HG02852 (cell line): ENCODE measurements at regions not wholly inside any gene's neighbourhood (a gene's known extent, or its start where the extent isn't known, plus 50 kb on each side); places are given as distances from the start of the nearest gene placed in this dataset.
A peak's percentile ranks its signal among the peaks of the same experiment; 100 is the strongest.

Experiments
- ATAC-seq: cut with Tn5 transposase; IDR thresholded peaks from one replicate; pipeline ENCODE4 v1.9.1; 2021; ENCODE audit warnings: mild to moderate bottlenecking, moderate library complexity; ENCODE audit not compliant: unreplicated experiment

GRCh38 chr7:30212701-30213111 is 71.7 kb upstream of the ZNRF2 start:
- ATAC-seq, result no peak

DNA sequence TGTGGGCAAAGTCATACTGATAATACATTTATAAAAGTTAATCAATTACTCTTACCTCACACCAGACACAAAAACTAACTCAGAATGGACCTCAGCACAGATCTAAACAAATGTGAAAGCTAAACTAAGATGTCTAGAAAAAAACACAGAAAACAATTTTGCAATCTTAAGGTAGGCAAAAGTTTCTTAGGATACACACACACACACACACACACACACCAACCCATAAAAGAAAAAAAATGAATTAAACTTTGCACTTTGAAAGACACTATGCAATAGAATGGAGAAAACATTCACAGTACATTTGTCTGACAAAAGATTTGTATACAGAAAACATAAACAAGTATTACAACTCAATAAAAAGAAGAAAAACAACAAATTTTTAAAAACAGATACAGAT is 70.8 kb upstream of the ZNRF2 start:
- ATAC-seq, result no peak

GRCh38 chr7:30214651-30215137 is 69.7 kb upstream of the ZNRF2 start:
- ATAC-seq, result peak; percentile 56

DNA sequence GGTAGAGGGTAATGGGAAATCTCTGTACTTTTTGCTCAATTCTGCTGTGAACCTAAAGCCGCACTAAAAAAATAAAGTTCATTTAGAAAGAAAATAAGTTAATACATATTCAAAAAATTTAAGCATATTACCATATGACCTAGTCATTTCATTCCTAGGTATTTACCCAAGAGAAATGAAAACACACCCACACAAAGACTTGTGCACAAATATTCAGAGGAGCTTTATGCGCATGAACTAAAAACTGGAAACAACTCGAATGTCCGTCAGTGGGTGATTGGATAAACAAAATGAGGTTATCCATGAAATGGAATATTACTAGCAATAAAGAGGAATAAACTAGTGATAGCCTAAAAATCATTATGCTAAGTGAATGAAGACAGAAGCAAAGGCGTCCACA is 62.6 kb upstream of the ZNRF2 start:
- no peak for ATAC-seq

DNA sequence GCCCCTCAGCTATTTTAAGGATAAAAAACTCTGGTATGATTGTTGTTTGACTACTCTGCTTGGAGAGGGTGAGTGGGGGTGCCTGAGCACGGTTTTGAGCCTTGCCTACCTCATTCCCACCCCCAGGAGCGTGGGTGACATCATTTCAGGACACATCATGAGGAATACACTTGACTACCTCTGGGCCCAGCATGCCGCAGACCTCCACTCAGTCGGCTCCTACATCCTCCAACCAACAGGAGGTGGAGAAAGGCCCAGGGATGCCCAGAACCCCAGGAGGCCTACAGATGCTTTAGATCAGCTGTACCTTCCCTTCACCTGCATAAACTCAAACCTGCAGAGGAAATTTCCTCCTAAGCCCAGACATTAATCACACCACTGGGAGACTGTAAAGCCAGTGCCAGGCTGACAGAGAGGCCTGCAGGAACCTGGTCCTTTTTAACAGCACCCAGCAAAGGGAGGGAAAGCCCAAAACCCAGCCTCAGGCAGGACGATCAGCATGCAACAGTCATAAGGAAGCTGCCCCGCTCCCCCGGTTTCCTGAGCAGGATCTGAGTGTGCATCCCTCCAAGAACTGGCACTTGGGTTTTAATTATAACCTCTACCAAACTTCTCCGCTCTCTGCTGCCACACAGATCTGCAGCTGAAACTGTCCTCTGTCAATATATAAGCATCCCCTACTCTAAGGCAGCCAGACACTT is 61.7 kb upstream of the ZNRF2 start:
- ATAC-seq, result no peak

DNA sequence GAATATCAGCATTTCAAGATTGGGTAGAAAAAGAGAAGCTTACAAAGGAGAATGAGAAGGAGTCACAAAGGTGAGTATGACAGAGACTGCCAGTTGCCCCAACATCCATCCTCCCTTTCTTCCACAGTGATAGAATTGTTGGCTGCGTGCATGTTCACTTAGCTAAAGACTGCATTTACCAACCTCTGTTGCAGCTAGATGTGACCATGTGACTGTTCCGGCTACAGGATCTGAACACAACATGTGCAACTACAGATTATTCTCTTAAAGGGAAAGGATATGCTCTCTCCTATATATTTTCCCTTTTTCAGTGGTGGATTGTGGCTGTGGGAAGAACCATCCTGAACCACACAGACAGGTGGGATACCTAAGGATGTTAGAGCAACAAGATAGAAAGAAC is 60.5 kb upstream of the ZNRF2 start:
- no peak for ATAC-seq

- ATAC-seq, result peak; percentile 62
Observed at GRCh38 chr7:30224511-30225062, 59.8 kb upstream of the ZNRF2 start.

DNA sequence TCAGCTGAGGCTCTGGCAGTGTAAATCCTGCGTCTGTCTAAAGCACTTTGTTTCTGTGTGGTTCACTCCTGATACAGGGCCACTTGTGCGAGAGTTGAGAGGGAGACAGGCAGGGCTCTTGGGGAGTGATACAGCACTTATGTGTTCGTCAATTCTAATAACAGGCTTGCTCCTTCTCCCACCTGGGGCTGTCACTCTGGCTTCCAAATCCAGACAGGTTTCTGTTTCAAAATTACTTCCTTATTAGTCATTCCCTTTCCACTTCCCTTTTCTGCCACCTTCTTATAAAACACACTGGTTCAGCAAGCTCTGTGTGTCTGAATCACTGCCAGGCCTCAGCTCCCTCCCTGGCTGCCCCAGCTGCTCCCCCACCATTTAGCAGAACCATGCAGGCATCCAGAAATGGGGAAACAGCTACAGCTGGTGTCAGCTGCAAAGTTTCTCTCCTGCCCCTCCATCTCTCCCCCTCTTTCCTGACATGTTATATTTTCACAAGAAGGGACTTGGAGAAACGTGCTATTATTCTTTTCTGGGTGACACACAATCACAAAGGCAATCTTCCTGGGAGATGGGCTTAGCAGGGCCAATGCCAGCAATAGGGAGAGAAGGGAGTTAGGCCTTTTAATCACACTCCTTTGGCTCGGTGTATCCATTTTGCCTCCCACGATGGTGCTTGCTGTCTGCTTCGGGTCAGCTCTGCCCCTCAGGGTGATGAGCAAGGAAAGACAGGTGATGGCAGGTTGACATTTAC is 58.4 kb upstream of the ZNRF2 start:
- peak; percentile 69 for ATAC-seq

DNA sequence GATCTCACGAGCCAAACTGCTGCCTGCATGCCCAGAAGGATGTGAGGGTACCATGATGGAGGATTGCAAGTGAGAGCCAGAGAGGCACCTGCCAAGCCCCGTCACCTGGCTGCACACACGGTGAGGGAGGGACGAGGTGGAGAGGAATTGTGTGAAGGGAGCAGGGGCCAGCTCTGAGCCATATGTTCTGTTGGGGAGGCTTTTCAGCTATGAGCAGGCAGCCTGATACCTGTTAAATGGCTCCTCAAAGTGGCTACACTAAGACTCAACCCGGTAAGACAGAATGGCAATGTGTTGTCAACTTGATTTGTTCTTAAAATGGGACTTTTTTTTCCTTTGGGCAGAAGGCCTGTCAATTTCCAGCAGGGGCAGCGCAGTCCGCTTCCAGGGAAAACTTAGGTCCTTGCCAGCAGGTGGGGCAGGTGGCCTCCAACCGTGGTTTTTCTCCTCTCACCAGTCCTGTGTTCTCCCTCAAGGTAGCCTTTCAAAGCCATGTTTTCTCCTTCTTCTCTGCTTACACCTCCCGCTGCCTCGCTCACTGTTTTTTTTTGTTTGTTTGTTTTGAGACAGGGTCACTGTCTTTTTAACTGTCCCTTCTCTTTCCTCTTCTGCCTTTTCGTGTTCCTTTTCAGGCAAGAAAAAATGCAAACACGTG is 57.7 kb upstream of the ZNRF2 start:
- ATAC-seq, result no peak

DNA sequence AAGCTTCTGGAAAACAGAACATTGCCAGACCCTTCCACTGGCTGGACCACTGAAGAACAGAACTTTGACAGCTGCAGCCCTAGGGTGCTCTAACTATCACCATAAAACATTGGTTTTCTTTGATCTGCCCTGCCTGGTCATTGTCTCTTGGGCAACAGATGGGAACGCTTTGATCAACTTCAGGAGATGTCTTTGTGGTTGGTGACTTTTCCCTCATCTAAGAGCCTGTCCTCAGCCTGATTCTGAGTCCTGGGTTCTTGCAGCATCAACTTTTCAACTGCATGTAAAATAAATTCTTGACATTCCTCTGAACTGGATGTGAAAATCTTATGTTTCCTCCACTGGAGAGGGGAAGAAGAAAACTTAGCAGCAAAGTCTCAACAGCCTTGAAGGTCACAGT is 53.1 kb upstream of the ZNRF2 start:
- ATAC-seq, result no peak

DNA sequence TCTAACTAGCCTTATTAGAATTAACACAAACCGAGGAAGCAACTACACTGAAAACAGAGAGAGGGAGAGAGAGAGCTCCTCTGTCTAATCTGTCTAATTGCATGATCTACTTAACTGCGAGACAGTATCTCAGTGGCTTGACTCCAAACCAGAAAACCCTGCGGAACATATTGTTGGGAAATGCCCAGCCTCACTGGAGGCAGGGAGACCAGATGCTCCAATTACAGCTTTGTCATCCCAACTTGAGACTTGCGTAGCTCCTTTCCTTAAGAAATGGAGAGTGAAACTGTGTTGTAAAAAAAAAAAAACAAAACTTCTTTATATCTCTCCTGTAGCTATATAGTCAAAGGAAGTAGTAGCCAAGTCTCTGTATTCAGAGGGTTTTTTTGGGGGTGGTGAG is 52.0 kb upstream of the ZNRF2 start:
- ATAC-seq, result no peak
